Smooth muscle cell (in vitro differentiated cells): ENCODE measurements at regions not wholly inside any gene's neighbourhood (a gene's known extent, or its start where the extent isn't known, plus 50 kb on each side); places are given as distances from the start of the nearest gene placed in this dataset.

Experiments
- DNase-seq: peaks from one replicate; lab custom pipeline; 2025; ENCODE audit not compliant: unreplicated experiment; lab: John Stamatoyannopoulos, UW
- H2AFZ ChIP-seq: fragments of 200-600 bp; sonication (generic); 2 replicates; pipeline ENCODE4 v1.6.0; 2016; ENCODE audit warnings: antibody characterized with exemption, low read depth, mild to moderate bottlenecking
- H3F3A ChIP-seq: fragments of 200-600 bp; sonication (generic); 2 replicates; pipeline ENCODE4 v1.6.0; 2017; ENCODE audit warnings: antibody characterized with exemption, low read depth
- H3K27ac ChIP-seq: fragments of 200-600 bp; sonication (generic); 2 replicates; pipeline ENCODE4 v1.5.1; 2016; ENCODE audit warnings: low read depth, mild to moderate bottlenecking
- H3K27me3 ChIP-seq: fragments of 200-600 bp; sonication (generic); 2 replicates; pipeline ENCODE4 v1.6.1; 2016; ENCODE audit warnings: low read depth, mild to moderate bottlenecking
- H3K36me3 ChIP-seq: fragments of 200-600 bp; sonication (generic); 2 replicates; pipeline ENCODE4 v1.5.1; 2016; ENCODE audit warnings: low read depth
- H3K4me1 ChIP-seq: fragments of 200-600 bp; sonication (generic); 2 replicates; pipeline ENCODE4 v1.5.1; 2016; ENCODE audit warnings: low read depth
- H3K4me2 ChIP-seq: fragments of 200-600 bp; sonication (generic); 2 replicates; pipeline ENCODE4 v1.6.0; 2016; ENCODE audit warnings: mild to moderate bottlenecking
- H3K4me3 ChIP-seq: fragments of 200-600 bp; sonication (generic); 2 replicates; pipeline ENCODE4 v1.5.1; 2016; ENCODE audit warnings: mild to moderate bottlenecking
- H3K79me2 ChIP-seq: fragments of 200-600 bp; sonication (generic); 2 replicates; pipeline ENCODE4 v1.6.0; 2016; ENCODE audit warnings: low read depth, mild to moderate bottlenecking
- H3K9ac ChIP-seq: fragments of 200-600 bp; sonication (generic); 2 replicates; pipeline ENCODE4 v1.6.0; 2016; ENCODE audit warnings: low read depth
- H3K9me3 ChIP-seq: fragments of 200-600 bp; sonication (generic); replicated peaks from 2 replicates; pipeline ENCODE4 v1.5.1; 2016; ENCODE audit warnings: low read depth
- H4K20me1 ChIP-seq: fragments of 200-600 bp; sonication (generic); 2 replicates; pipeline ENCODE4 v1.6.0; 2016; ENCODE audit warnings: low read depth
- CTCF ChIP-seq: fragments of 200-600 bp; sonication (generic); IDR thresholded peaks from 2 replicates; pipeline ENCODE4 v1.5.1; 2017; ENCODE audit warnings: borderline replicate concordance, mild to moderate bottlenecking, antibody characterized with exemption; ENCODE audit not compliant: insufficient read depth, poor library complexity, severe bottlenecking
- WGBS: methylation state at CpG from one replicate; pipeline ENCODE4 v1.1.7; 2016; ENCODE audit warnings: low lambda C conversion rate; 5-methylcytosine and 5-hydroxymethylcytosine counted together

GRCh38 chr16:55955424-55955823, 80.3 kb upstream of the CES5A start:
- Histone ChIP-seq H4K20me1 (no peaks in the 10 kb centered on the region), H3K4me2 (no peak overlapping the region), H3K9me3 (no peaks in the 10 kb centered on the region), H2AFZ (no peak overlapping the region), H3K27me3 (no peaks in the 10 kb centered on the region), H3K36me3 (no peaks in the 10 kb centered on the region), H3K27ac (no peak overlapping the region), H3K9ac (no peak overlapping the region), H3K4me1 (no peaks in the 10 kb centered on the region), H3K79me2 (no peaks in the 10 kb centered on the region), H3K4me3 (no peak overlapping the region), H3F3A (no peaks in the 10 kb centered on the region)
- no peak for TF ChIP-seq CTCF
- DNase-seq, result no peak
- WGBS, result 94% methylated on average over 4 of the region's 4 CpGs

- TF ChIP-seq CTCF, result no peak
- H3K27ac ChIP-seq, result no peak overlapping the region
- no peaks in the 10 kb centered on the region for H3K36me3 ChIP-seq
- H4K20me1 ChIP-seq, result no peaks in the 10 kb centered on the region
- H3K4me3 ChIP-seq, result no peak overlapping the region
- H3K79me2 ChIP-seq, result no peaks in the 10 kb centered on the region
- no peak overlapping the region for H2AFZ ChIP-seq
- WGBS, result 88% methylated on average over 2 of the region's 2 CpGs
- no peaks in the 10 kb centered on the region for H3K4me1 ChIP-seq
- no peak overlapping the region for H3K4me2 ChIP-seq
- DNase-seq, result no peak
- no peaks in the 10 kb centered on the region for H3K27me3 ChIP-seq
- no peaks in the 10 kb centered on the region for H3K9me3 ChIP-seq
- H3F3A ChIP-seq, result no peaks in the 10 kb centered on the region
- H3K9ac ChIP-seq, result no peak overlapping the region
Measured at GRCh38 chr16:55954906-55955305, 79.7 kb upstream of the CES5A start.

- 26% methylated on average over 1 of the region's 1 CpG for WGBS
- H3F3A ChIP-seq, result no peaks in the 10 kb centered on the region
- H3K27me3 ChIP-seq, result no peaks in the 10 kb centered on the region
- H2AFZ ChIP-seq, result no peak overlapping the region
- no peak overlapping the region for H3K4me3 ChIP-seq
- H3K4me2 ChIP-seq, result no peak overlapping the region
- H3K9me3 ChIP-seq, result no peaks in the 10 kb centered on the region
- no peak overlapping the region for H3K27ac ChIP-seq
- no peak for TF ChIP-seq CTCF
- no peaks in the 10 kb centered on the region for H3K79me2 ChIP-seq
- no peak for DNase-seq
- H4K20me1 ChIP-seq, result no peaks in the 10 kb centered on the region
- no peaks in the 10 kb centered on the region for H3K4me1 ChIP-seq
- H3K36me3 ChIP-seq, result no peaks in the 10 kb centered on the region
- H3K9ac ChIP-seq, result no peak overlapping the region
Measured at GRCh38 chr16:55949518-55949917, 74.3 kb upstream of the CES5A start.

- no peaks in the 10 kb centered on the region for H3F3A ChIP-seq
- no peak overlapping the region for H3K27ac ChIP-seq
- no peak overlapping the region for H2AFZ ChIP-seq
- H3K9me3 ChIP-seq, result no peaks in the 10 kb centered on the region
- no peaks in the 10 kb centered on the region for H4K20me1 ChIP-seq
- no peaks in the 10 kb centered on the region for H3K36me3 ChIP-seq
- no peaks in the 10 kb centered on the region for H3K79me2 ChIP-seq
- TF ChIP-seq CTCF, result no peak
- H3K9ac ChIP-seq, result no peak overlapping the region
- H3K4me2 ChIP-seq, result no peak overlapping the region
- 40% methylated on average over 6 of the region's 6 CpGs for WGBS
- no peaks in the 10 kb centered on the region for H3K4me1 ChIP-seq
- no peak overlapping the region for H3K4me3 ChIP-seq
- H3K27me3 ChIP-seq, result peaks cover 3% of the 10 kb centered on the region
- DNase-seq, result no peak
Measured at GRCh38 chr16:55948230-55948629, 73.1 kb upstream of the CES5A start.
